GM18858 (cell line): ENCODE measurements at regions not wholly inside any gene's neighbourhood (a gene's known extent, or its start where the extent isn't known, plus 50 kb on each side); places are given as distances from the start of the nearest gene placed in this dataset.

ENCODE experiments used
- ATAC-seq: cut with Tn5 transposase; IDR thresholded peaks from one replicate; pipeline ENCODE4 v1.9.1; 2021; ENCODE audit not compliant: unreplicated experiment

GRCh38 chr1:209427811-209428210 is 155.7 kb upstream of the CAMK1G start:
- no peak for ATAC-seq

GRCh38 chr1:209428241-209428921 is 155.1 kb upstream of the CAMK1G start:
- ATAC-seq = no peak

GRCh38 chr1:209429611-209430010 is 153.9 kb upstream of the CAMK1G start:
- no peak for ATAC-seq

DNA sequence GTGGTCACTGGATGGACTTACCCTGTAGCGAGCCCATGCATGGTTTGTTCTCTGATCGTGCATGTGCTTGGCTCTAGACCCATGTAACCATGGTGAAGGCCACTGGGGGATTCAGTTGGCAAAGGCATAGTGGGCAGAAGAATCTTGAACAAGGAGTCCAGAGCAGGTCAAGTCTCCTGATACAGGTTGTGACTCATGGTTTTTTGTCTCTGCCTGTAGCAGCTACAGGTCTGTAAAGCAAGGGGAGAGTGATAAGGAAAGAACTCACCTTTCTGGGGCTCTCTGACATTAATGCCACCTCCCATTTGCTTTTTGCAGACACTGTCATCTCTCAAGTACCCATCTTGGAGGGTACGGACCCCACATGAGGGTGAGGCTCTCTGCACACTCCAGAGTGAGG is 153.4 kb upstream of the CAMK1G start:
- no peak for ATAC-seq

- ATAC-seq = no peak
Measured at GRCh38 chr1:209430821-209431259, 152.7 kb upstream of the CAMK1G start.

DNA sequence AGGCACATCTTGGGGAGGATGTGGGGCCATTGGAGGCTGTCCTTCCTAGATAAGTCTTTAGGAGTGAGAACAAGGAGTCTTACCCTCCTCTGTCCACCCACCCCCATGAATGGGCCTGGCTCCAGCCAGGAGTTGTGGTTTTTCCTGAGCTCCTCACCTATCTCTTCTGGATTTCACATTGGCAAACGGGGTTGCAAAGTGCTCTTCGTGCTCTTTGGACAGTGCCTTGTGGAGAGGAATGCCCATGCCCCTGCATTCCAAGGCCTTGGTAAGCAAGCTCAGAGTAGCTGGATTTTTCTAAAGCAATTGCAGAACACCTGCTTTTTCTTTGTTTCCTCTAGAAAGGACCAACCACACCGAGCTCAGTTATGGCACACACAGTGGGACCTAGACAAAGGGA is 152.1 kb upstream of the CAMK1G start:
- ATAC-seq = no peak

DNA sequence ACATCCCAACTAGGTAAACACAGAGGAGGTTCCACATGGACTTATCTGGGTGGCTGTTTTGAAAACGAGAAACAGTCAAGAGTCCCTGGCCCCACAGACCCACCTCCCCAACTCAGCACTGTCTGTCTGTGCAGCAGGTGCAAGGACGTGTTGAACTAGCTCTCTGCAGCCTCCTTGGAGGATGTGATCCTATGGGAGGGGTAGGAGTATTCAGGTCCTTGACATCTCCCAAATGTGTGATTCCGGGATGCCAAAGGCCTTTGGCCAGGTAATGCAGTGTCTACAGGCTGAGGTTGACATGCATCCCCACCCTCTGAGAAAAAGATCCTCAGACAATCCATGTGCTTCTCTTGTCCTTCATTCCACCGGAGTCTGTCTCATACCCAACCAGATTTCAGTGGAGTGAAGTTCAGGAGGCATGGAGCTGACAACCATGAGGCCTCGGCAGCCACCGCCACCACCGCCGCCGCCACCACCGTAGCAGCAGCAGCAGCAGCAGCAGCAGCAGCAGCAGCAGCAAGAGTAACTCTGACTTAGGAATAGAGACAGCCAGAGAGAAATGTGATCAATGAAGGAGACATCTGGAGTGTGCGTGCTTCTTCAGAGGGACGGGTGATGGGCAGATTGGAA is 151.6 kb upstream of the CAMK1G start:
- ATAC-seq = no peak

DNA sequence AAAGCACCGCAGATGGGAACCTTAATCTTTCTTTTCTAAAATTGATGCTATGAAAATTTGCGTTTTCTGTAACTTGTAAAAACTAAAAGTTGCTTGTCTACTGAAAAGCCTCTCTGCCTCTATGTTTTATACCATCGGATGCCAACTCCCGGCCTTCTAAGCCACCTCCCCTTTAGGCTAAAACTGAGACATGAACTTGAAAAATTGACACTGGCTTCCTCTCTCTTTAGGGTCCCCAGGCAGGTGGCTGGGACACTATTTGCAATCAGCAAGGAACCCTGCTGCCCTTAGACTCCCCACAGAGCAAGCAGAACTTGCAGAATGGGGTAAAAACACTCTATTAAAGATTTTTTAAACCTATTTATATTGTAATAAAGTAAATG is 151.1 kb upstream of the CAMK1G start:
- ATAC-seq = no peak

DNA sequence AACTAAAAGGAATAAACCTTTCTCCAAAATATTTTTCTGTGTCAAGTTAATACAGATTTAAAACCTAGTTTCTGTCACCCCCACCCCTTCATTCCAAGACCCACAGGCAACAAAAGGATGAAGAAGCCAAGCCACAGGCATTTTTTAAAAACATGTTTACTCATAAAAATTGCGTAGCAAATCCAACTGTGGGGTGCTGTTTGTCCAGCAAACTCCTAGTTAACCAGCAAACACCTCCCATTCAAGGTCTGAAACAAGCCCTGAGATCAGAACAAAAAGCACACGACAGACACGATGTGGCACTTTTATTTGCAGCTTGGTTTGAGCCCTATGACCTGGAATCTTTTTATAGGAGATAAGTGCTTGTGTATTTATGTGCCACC is 149.9 kb upstream of the CAMK1G start:
- no peak for ATAC-seq

- no peak for ATAC-seq
Measured at GRCh38 chr1:209434066-209434465, 149.4 kb upstream of the CAMK1G start.

- no peak for ATAC-seq
Measured at GRCh38 chr1:209434631-209435217, 148.8 kb upstream of the CAMK1G start.

DNA sequence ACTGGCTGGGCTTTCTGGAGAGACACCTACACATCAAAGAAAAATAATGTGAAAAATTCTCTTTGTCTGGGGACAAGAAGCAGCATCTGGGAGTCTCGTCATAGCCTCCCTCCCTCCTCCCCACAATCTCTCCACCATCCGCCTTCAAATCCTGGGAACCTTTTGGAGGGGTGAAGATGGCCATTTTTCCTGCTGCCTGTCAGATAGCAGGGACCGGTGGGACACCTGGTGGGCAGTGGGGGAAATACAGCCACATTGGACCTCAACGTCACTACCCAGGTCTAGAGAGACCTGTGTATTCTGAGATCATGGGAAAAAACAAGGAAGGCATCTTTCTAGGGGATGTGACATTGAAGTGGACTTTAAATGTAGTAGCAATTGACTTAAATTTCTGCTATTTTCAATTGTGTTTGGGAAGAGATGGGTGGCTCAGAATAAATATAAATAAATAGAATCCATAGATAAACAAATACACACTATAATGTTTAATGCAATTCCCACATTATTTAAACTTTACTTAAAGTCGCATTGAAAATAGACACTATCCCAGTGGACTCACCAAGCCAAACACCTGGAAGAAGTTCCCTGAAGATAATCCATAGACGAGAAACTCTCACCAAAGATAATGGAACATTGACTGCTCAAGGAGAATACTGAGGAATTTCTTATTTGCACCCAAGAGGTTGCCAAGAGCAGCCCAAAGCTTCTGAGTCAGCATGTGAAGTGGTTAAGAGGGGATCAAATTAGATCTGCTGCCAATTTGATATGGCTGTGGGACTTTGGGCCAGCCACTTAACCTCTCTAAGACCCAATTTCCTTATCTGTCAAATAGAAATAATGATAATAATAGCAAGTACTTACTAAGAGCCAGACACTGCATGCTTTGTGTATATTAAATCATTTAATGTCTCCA is 147.6 kb upstream of the CAMK1G start:
- ATAC-seq = no peak

DNA sequence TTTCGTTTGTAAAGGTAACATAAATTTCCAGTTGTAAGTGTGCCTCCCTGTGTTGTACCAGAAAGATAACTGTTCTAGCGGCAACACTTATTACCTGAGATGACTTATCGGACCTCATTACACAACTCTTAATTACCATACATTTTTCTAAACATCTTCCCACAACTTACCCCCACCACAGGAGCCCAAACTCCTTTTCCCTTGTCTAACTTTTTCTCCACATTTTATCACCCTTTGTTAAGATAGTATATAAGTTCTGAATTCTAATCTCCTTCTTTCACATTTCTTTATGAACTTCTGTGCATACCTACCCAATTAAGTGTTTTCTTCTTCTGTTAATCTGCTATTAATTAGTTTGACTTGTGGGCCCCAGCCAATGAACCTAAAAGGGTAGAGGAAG is 143.7 kb upstream of the CAMK1G start:
- no peak for ATAC-seq

DNA sequence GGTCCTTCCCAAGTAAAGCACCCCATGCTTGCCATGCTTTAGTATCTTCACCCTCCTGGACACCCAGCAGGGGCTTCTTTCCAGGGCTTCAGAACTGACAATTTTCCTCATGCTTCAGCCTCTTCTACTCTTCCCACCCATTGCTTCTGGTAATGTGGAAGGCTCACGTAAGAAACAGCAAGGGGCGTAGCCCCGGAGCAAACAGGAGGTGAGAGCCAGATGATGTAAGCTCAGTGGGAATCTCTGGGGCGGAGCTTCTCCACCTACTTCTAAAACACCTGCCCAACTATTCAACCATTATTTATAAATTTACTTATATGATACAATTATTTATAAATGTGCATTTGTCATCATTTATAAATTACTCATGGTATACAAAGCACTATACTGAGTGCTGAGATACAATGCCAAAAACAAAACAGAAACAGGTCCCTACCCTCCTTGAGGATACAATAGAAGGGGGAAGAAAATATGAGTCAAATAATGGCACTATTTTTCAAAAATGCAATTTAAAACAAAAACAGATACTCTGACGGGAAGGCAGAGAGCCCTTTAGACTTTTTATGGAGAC is 140.1 kb upstream of the CAMK1G start:
- ATAC-seq = no peak

- ATAC-seq = no peak
Measured at GRCh38 chr1:209443975-209444651, 139.4 kb upstream of the CAMK1G start.

- no peak for ATAC-seq
Measured at GRCh38 chr1:209444961-209445360, 138.6 kb upstream of the CAMK1G start.

DNA sequence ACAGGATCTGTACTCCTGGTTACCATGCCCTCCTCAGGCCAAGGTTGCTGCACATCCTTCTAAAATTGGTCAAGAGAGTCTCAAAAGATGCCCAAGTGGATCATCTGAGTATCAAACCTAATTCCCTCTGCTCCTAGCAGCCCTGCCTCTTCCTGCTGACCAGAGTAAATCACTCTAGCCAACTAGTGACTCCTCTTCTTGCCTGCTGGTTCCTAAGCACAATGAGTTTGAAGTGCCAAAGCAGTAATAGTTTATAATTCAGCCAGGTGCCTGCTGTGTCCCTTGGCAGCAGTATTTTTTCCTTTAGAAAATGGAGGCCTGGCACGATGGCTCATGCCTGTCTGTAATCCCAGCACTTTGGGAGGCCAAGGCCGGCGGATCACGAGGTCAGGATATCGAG is 137.9 kb upstream of the CAMK1G start:
- ATAC-seq = no peak

GRCh38 chr1:209446356-209446755 is 137.2 kb upstream of the CAMK1G start:
- no peak for ATAC-seq

- no peak for ATAC-seq
Measured at GRCh38 chr1:209454340-209454994, 129.0 kb upstream of the CAMK1G start.

GRCh38 chr1:209455145-209455544 is 128.4 kb upstream of the CAMK1G start:
- ATAC-seq = no peak
